RWPE2 (cell line): ENCODE measurements at regions not wholly inside any gene's neighbourhood (a gene's known extent, or its start where the extent isn't known, plus 50 kb on each side); places are given as distances from the start of the nearest gene placed in this dataset.

Experiments used
- ATAC-seq: fragments of 200-7000 bp; cut with Tn5 transposase; 3 replicates; pipeline ENCODE4 v1.9.1; 2021; ENCODE audit warnings: low read depth
- DNase-seq: peaks from one replicate; pipeline ENCODE4 v3.0.0-alpha.2; 2020; ENCODE audit warnings: low spot score
- H3K27ac ChIP-seq: fragments of 450-650 bp; 2 replicates; pipeline ENCODE4 v1.5.1; 2017; ENCODE audit warnings: mild to moderate bottlenecking; ENCODE audit not compliant: poor library complexity, severe bottlenecking
- H3K27me3 ChIP-seq: fragments of 250-450 bp; sonication (Bioruptor Pico); 2 replicates; pipeline ENCODE4 v1.5.1; 2021; ENCODE audit warnings: mild to moderate bottlenecking, moderate library complexity; ENCODE audit not compliant: insufficient read depth, poor library complexity, severe bottlenecking
- H3K36me3 ChIP-seq: fragments of 250-450 bp; sonication (Bioruptor Pico); 2 replicates; pipeline ENCODE4 v1.5.1; 2020; ENCODE audit warnings: low read depth, mild to moderate bottlenecking, moderate library complexity
- H3K4me1 ChIP-seq: fragments of 250-450 bp; sonication (Bioruptor Pico); 2 replicates; pipeline ENCODE4 v1.5.1; 2021; ENCODE audit warnings: mild to moderate bottlenecking, moderate library complexity; ENCODE audit not compliant: insufficient read depth, poor library complexity, severe bottlenecking
- H3K4me3 ChIP-seq: fragments of 250-450 bp; sonication (Bioruptor Pico); 2 replicates; pipeline ENCODE4 v1.5.1; 2021; ENCODE audit warnings: mild to moderate bottlenecking, moderate library complexity; ENCODE audit not compliant: severe bottlenecking
- H3K9me3 ChIP-seq: fragments of 250-450 bp; sonication (Bioruptor Pico); 2 replicates; pipeline ENCODE4 v1.5.1; 2021; ENCODE audit warnings: mild to moderate bottlenecking, moderate library complexity; ENCODE audit not compliant: severe bottlenecking
- CTCF ChIP-seq: fragments of 450-650 bp; IDR thresholded peaks from one replicate; pipeline ENCODE4 v1.5.1; 2017; ENCODE audit warnings: mild to moderate bottlenecking, moderate library complexity; ENCODE audit not compliant: poor library complexity, severe bottlenecking

DNA sequence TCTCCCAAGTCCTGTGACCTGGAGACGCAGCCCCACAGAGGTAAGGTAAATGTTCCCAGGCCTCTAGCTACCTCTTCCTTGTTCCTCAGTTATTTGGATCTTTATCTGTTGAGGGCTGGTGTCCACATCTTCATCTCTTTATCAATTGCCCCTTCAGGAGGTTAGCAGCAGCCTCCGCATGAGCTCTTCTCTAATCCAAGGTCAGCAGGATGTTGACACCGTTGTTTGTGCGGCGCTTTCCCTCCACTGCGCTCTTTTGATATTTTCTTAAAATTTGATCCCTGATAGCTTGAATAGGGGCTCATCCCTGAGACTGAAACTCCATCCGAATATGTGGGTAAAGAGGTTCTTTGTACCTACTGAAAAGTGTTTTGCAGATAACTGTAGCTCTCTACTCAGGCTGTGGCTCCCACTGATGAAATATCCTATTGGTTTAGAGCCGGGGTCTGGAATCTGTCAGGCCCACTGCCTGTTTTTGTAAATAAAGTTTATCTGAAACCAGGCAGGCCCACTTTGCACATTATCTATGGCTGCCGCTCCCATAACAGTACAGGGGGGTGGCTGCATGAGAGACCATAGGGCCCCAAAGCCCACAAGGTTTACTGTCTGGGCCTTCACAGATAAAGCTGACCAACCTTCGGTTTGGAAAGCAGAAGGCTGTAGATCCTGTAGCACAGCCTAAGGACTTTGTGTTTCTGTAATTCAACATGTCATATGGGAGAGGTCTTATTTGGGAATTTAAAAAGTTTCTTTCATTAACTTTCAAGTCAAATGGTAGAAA lies 362.6 kb downstream of the QKI start:
- Histone ChIP-seq H3K4me1 (no peaks in the 10 kb centered on the region), H3K36me3 (no peaks in the 10 kb centered on the region), H3K4me3 (no peak overlapping the region), H3K9me3 (no peaks in the 10 kb centered on the region), H3K27ac (no peak overlapping the region), H3K27me3 (no peaks in the 10 kb centered on the region)
- ATAC-seq (no peak), DNase-seq (no peak)
- no peak for TF ChIP-seq CTCF

GRCh38 chr6:163776196-163776905 lies 361.8 kb downstream of the QKI start:
- no peak for TF ChIP-seq CTCF
- ATAC-seq (no peak), DNase-seq (no peak)
- H3K27me3 ChIP-seq = no peaks in the 10 kb centered on the region
- H3K4me1 ChIP-seq = no peaks in the 10 kb centered on the region
- no peaks in the 10 kb centered on the region for H3K9me3 ChIP-seq
- H3K27ac ChIP-seq = no peak overlapping the region
- no peak overlapping the region for H3K4me3 ChIP-seq
- H3K36me3 ChIP-seq = no peaks in the 10 kb centered on the region

- Histone ChIP-seq H3K9me3 (no peaks in the 10 kb centered on the region), H3K4me3 (no peak overlapping the region), H3K27ac (no peak overlapping the region), H3K36me3 (no peaks in the 10 kb centered on the region), H3K27me3 (no peaks in the 10 kb centered on the region), H3K4me1 (peaks cover 4% of the 10 kb centered on the region)
- DNase-seq (no peak), ATAC-seq (peak; percentile 74)
- peak; percentile 22 for TF ChIP-seq CTCF
These were observed 360.8 kb downstream of the QKI start for GRCh38 chr6:163775313-163775712.

GRCh38 chr6:163774485-163774884 lies 360.0 kb downstream of the QKI start:
- H3K4me1 ChIP-seq = peaks cover 4% of the 10 kb centered on the region
- no peaks in the 10 kb centered on the region for H3K27me3 ChIP-seq
- H3K36me3 ChIP-seq = no peaks in the 10 kb centered on the region
- H3K9me3 ChIP-seq = no peaks in the 10 kb centered on the region
- no peak for ATAC-seq
- H3K4me3 ChIP-seq = no peak overlapping the region
- no peak overlapping the region for H3K27ac ChIP-seq
- no peak for TF ChIP-seq CTCF
- DNase-seq = no peak

GRCh38 chr6:163773646-163774045 lies 359.1 kb downstream of the QKI start:
- no peaks in the 10 kb centered on the region for H3K9me3 ChIP-seq
- no peak for ATAC-seq
- H3K27ac ChIP-seq = no peak overlapping the region
- peaks cover 4% of the 10 kb centered on the region for H3K4me1 ChIP-seq
- no peak overlapping the region for H3K4me3 ChIP-seq
- no peaks in the 10 kb centered on the region for H3K36me3 ChIP-seq
- no peak for TF ChIP-seq CTCF
- no peaks in the 10 kb centered on the region for H3K27me3 ChIP-seq
- no peak for DNase-seq
